Common myeloid progenitor, CD34-positive (primary cell): ENCODE measurements at regions not wholly inside any gene's neighbourhood (a gene's known extent, or its start where the extent isn't known, plus 50 kb on each side); places are given as distances from the start of the nearest gene placed in this dataset.
"Not testable (repeated sequence)": the region's sequence is repeated elsewhere in the genome, so short reads cannot be mapped to it uniquely, and the experiment has no call there.

Source experiments
- CTCF ChIA-PET: fragments of 350-600 bp; sonication (Branson Sonifier 250); formaldehyde crosslinking; loops from one replicate; lab custom pipeline; 2021; ENCODE audit warnings: antibody characterized with exemption; lab: Charles Lee
- POLR2A ChIA-PET: fragments of 350-600 bp; sonication (Branson Sonifier 250); formaldehyde crosslinking; loops from one replicate; lab custom pipeline; 2021; ENCODE audit warnings: antibody characterized with exemption; lab: Charles Lee
- DNase-seq, 3 donors: peaks; one replicate each; pipeline versions ENCODE4 v3.0.0 to v3.0.0-alpha.2; 2013
- H3K27ac ChIP-seq, 2 experiments: 1 replicate in 1 of 2; 2 replicates in 1 of 2; pipeline ENCODE4 v1.7.0; 2013; ENCODE audit warnings: inconsistent platforms in 2 of 2, low read length in 2 of 2, mild to moderate bottlenecking in 2 of 2, low read depth in 1 of 2, moderate library complexity in 1 of 2; ENCODE audit not compliant: severe bottlenecking in 2 of 2, insufficient read depth in 1 of 2, poor library complexity in 1 of 2
- H3K27me3 ChIP-seq, 5 experiments: replicated peaks in 2 of 5; 1 replicate in 3 of 5; 2 replicates in 2 of 5; pipeline versions ENCODE4 v1.6.1 to v1.7.0; 2013; ENCODE audit warnings: low read length in 4 of 5, mild to moderate bottlenecking in 2 of 5, moderate library complexity in 2 of 5, inconsistent platforms in 1 of 5; ENCODE audit not compliant: insufficient read depth in 5 of 5, control insufficient read depth in 4 of 5
- H3K36me3 ChIP-seq, 4 experiments: 1 replicate in 2 of 4; 2 replicates in 2 of 4; pipeline versions ENCODE4 v1.6.1 to v1.7.0; 2013; ENCODE audit warnings: low read length in 3 of 4, control low read depth in 1 of 4, mild to moderate bottlenecking in 1 of 4; ENCODE audit not compliant: control insufficient read depth in 4 of 4, insufficient read depth in 4 of 4
- H3K4me1 ChIP-seq, 4 experiments: 1 replicate in 3 of 4; 2 replicates in 1 of 4; pipeline versions ENCODE4 v1.6.1 to v1.7.1; 2013; ENCODE audit warnings: low read length in 3 of 4, mild to moderate bottlenecking in 3 of 4, control low read depth in 1 of 4, inconsistent platforms in 1 of 4, moderate library complexity in 1 of 4; ENCODE audit not compliant: control insufficient read depth in 4 of 4, insufficient read depth in 4 of 4; ENCODE audit errors: control extremely low read depth in 1 of 4
- H3K4me3 ChIP-seq, 7 experiments: 1 replicate in 4 of 7; 2 replicates in 3 of 7; pipeline versions ENCODE4 v1.5.1 to v1.7.0; 2013; ENCODE audit warnings: mild to moderate bottlenecking in 7 of 7, low read length in 6 of 7, moderate library complexity in 6 of 7, inconsistent platforms in 2 of 7, low read depth in 2 of 7, control low read depth in 1 of 7; ENCODE audit not compliant: insufficient read depth in 4 of 7, control insufficient read depth in 1 of 7; ENCODE audit errors: extremely low read depth in 1 of 7
- H3K9me3 ChIP-seq, 5 experiments: 1 replicate in 4 of 5; 2 replicates in 1 of 5; pipeline versions ENCODE4 v1.6.1 to v1.7.1; 2013; ENCODE audit warnings: low read length in 4 of 5, mild to moderate bottlenecking in 2 of 5, inconsistent platforms in 1 of 5, low read depth in 1 of 5, moderate library complexity in 1 of 5; ENCODE audit not compliant: control insufficient read depth in 4 of 5, insufficient read depth in 2 of 5; ENCODE audit errors: control extremely low read depth in 1 of 5
- WGBS: methylation state at CpG from one replicate; pipeline ENCODE4 v1.1.5; 2013; ENCODE audit not compliant: insufficient coverage; 5-methylcytosine and 5-hydroxymethylcytosine counted together

GRCh38 chr13:52298079-52298661 lies 107.8 kb downstream of the THSD1 start:
- POLR2A ChIA-PET, CTCF ChIA-PET, H3K9me3 ChIP-seq: not testable (repeated sequence)

GRCh38 chr13:52288891-52289290 lies 117.1 kb downstream of the THSD1 start:
- H3K4me3 ChIP-seq, H3K9me3 ChIP-seq, H3K27ac ChIP-seq, POLR2A ChIA-PET, H3K4me1 ChIP-seq, H3K36me3 ChIP-seq, DNase-seq, H3K27me3 ChIP-seq, CTCF ChIA-PET: not testable (repeated sequence)
- no CpG with 5 or more reads among the region's 6 CpGs for WGBS

More at GRCh38 chr13:52298079-52298661, 107.8 kb downstream of the THSD1 start:
- H3K4me1 ChIP-seq, H3K4me3 ChIP-seq, H3K27me3 ChIP-seq, H3K27ac ChIP-seq, H3K36me3 ChIP-seq, DNase-seq: not testable (repeated sequence)
- WGBS = no CpG with 5 or more reads among the region's 5 CpGs

GRCh38 chr13:52281387-52281786 lies 122.0 kb upstream of the NEK3 start:
- 100% methylated on average over 1 of the region's 2 CpGs for WGBS
- CTCF ChIA-PET, H3K4me1 ChIP-seq, H3K4me3 ChIP-seq, H3K27ac ChIP-seq, H3K36me3 ChIP-seq, DNase-seq, POLR2A ChIA-PET, H3K9me3 ChIP-seq, H3K27me3 ChIP-seq: not testable (repeated sequence)

- H3K4me1 ChIP-seq, CTCF ChIA-PET, DNase-seq, H3K4me3 ChIP-seq, H3K9me3 ChIP-seq, H3K27me3 ChIP-seq, H3K36me3 ChIP-seq, H3K27ac ChIP-seq, POLR2A ChIA-PET: not testable (repeated sequence)
- no CpG with 5 or more reads among the region's 1 CpG for WGBS
Observed at GRCh38 chr13:52279408-52279807, 120.0 kb upstream of the NEK3 start.

- WGBS = no CpG with 5 or more reads among the region's 24 CpGs
- H3K27ac ChIP-seq, POLR2A ChIA-PET, H3K9me3 ChIP-seq, DNase-seq, H3K27me3 ChIP-seq, H3K36me3 ChIP-seq, H3K4me1 ChIP-seq, H3K4me3 ChIP-seq, CTCF ChIA-PET: not testable (repeated sequence)
Observed at GRCh38 chr13:52254299-52254698, 94.9 kb upstream of the NEK3 start.

GRCh38 chr13:52240752-52241151 lies 81.4 kb upstream of the NEK3 start:
- no CpG with 5 or more reads among the region's 3 CpGs for WGBS
- H3K9me3 ChIP-seq, POLR2A ChIA-PET, H3K4me3 ChIP-seq, H3K36me3 ChIP-seq, H3K27ac ChIP-seq, DNase-seq, H3K4me1 ChIP-seq, H3K27me3 ChIP-seq, CTCF ChIA-PET: not testable (repeated sequence)

- H3K9me3 ChIP-seq, CTCF ChIA-PET, H3K4me3 ChIP-seq, POLR2A ChIA-PET, H3K4me1 ChIP-seq, H3K36me3 ChIP-seq, H3K27me3 ChIP-seq, H3K27ac ChIP-seq: not testable (repeated sequence)
- no CpG with 5 or more reads among the region's 8 CpGs for WGBS
- DNase-seq = peak; percentile 67 to 83 (median 80)
Observed at GRCh38 chr13:52235900-52236595, 76.7 kb upstream of the NEK3 start.
